ENCODE measurements at regions not wholly inside any gene's neighbourhood (a gene's known extent, or its start where the extent isn't known, plus 50 kb on each side); places are given as distances from the start of the nearest gene placed in this dataset.
"Not testable (repeated sequence)": the region's sequence is repeated elsewhere in the genome, so short reads cannot be mapped to it uniquely, and the experiment has no call there.

GRCh38 chr18:4678685-4679084, 223.6 kb upstream of the DLGAP1 start:
- DNase-seq; in situ Hi-C loops (cut with MboI; ENCODE audit: low pct_unique_long_range_greater_than_20kb, low sequenced_read_pairs): not testable (repeated sequence)

GRCh38 chr18:4677006-4677405, 221.9 kb upstream of the DLGAP1 start:
- in situ Hi-C loops (cut with MboI; ENCODE audit: low pct_unique_long_range_greater_than_20kb, low sequenced_read_pairs) = no loop called here
- no peak for DNase-seq

GRCh38 chr18:4672162-4672561, 217.1 kb upstream of the DLGAP1 start:
- DNase-seq = no peak
- in situ Hi-C loops (cut with MboI; ENCODE audit: low pct_unique_long_range_greater_than_20kb, low sequenced_read_pairs) = no loop called here

DNA sequence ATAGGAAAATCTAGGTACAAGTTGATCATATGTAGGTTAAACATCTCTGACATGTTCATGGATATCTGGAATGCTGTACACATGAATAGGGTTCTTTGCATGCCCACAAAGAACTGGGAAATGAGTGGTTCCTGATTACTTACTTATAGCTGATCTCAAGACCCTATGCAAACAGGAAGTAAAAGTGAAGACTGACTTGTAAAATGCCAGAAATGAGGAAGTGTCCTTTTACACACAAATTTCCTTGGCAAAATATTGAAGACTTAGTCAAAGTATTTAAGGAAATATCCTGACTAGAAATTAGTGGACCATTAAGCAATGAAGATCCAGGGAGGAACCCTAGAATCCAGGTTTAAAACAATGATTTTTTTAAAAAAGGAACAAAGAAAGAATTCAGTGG, 203.7 kb upstream of the DLGAP1 start:
- DNase-seq = peak; percentile 38
- in situ Hi-C loops (cut with MboI; ENCODE audit: low pct_unique_long_range_greater_than_20kb, low sequenced_read_pairs) = no loop called here

DNA sequence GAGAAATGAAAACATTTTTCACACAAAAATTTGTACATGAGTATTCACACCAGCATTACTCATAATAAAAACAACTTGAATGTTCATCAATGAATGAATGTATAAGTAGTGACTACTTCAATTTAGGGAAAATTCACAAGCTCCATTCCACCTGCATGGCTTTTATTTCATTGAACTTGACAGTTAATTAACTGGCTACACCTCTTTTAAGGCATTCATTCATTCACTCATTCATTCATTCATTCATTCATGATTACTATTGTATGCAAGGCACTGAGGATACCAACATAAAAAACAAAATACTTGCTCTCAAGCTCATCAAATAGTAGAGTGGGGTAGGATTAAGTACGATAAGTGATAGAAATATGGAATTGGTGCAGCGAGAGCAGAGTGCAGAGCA, 198.3 kb upstream of the DLGAP1 start:
- no peak for DNase-seq
- in situ Hi-C loops (cut with MboI; ENCODE audit: low pct_unique_long_range_greater_than_20kb, low sequenced_read_pairs) = no loop called here

- no peak for DNase-seq
- in situ Hi-C loops (cut with MboI; ENCODE audit: low pct_unique_long_range_greater_than_20kb, low sequenced_read_pairs) = no loop called here
Measured at GRCh38 chr18:4641771-4642368, 186.8 kb upstream of the DLGAP1 start.

DNA sequence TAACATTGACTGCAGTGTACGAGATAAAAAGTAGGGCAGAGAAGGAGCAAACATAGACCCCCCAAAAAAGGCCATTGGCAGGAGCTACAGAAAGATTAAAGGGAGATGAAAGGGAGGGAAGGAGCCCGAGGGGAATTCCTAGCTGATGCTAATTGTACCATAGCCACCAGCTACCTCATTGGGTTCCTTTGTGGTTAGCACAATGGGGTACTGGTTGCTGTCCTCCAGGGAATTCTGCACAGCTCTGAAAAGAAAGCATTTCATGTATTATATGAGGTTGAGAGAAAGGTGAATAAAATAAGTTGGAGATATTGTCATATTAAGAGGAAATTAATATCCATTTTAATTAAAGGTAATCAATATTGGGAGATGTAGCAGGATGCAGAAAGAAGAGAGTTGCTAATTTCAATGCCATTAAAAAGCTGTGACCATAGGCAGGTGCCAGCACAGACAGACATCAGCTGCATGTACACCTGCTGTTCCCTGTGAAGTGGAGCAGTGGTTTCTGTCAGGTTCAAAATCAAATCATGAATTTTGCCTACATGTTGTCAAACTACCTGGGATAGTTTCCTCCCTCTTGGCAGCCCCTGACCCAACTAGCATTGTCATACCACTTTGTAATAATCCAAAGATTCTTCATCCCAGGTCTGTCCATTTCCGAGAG, 185.4 kb upstream of the DLGAP1 start:
- in situ Hi-C loops (cut with MboI; ENCODE audit: low pct_unique_long_range_greater_than_20kb, low sequenced_read_pairs) = no loop called here
- no peak for DNase-seq

DNA sequence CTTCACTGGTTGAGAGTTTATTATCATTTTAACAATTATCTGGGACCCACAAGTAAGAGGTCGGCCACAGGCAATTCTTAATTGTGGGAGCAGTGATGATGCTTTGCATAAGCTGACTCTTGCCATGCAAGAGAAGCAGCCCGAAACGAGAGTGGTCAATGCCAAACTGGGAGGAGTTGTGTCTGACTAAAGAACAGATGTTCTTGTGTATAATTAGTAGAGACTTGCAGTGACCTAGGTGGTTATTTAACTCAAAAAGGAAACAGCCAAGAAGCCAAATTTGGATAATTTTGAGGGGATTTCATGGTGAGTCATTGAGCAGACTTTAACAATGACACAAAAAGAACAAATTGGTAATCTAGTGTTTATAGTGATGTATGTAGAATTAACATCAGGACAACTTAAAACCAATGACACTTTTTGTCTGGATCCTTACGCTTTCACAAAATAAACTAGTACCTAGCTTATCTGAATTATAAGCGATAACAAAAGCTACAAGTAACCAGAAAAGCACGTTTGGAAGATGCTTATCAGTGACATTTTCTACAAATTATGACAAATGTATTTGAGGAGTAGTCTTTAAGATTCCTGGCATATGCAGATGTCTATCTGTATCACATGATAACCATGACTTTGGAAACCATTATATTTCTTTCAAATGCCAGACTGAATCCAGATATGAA, 184.7 kb upstream of the DLGAP1 start:
- in situ Hi-C loops (cut with MboI; ENCODE audit: low pct_unique_long_range_greater_than_20kb, low sequenced_read_pairs) = no loop called here
- no peak for DNase-seq

GRCh38 chr18:4638680-4639079, 183.6 kb upstream of the DLGAP1 start:
- DNase-seq = no peak
- in situ Hi-C loops (cut with MboI; ENCODE audit: low pct_unique_long_range_greater_than_20kb, low sequenced_read_pairs) = no loop called here

GRCh38 chr18:4637876-4638275, 182.8 kb upstream of the DLGAP1 start:
- in situ Hi-C loops (cut with MboI; ENCODE audit: low pct_unique_long_range_greater_than_20kb, low sequenced_read_pairs) = no loop called here
- no peak for DNase-seq

- in situ Hi-C loops (cut with MboI; ENCODE audit: low pct_unique_long_range_greater_than_20kb, low sequenced_read_pairs) = no loop called here
- DNase-seq = no peak
Measured at GRCh38 chr18:4636967-4637366, 181.9 kb upstream of the DLGAP1 start.

GRCh38 chr18:4631239-4631638, 176.1 kb upstream of the DLGAP1 start:
- in situ Hi-C loops (cut with MboI; ENCODE audit: low pct_unique_long_range_greater_than_20kb, low sequenced_read_pairs) = no loop called here
- DNase-seq = no peak

GRCh38 chr18:4605212-4605611, 150.1 kb upstream of the DLGAP1 start:
- in situ Hi-C loops (cut with MboI; ENCODE audit: low pct_unique_long_range_greater_than_20kb, low sequenced_read_pairs) = no loop called here
- no peak for DNase-seq

GRCh38 chr18:4603955-4604354, 148.8 kb upstream of the DLGAP1 start:
- in situ Hi-C loops (cut with MboI; ENCODE audit: low pct_unique_long_range_greater_than_20kb, low sequenced_read_pairs) = no loop called here
- no peak for DNase-seq

GRCh38 chr18:4599312-4599711, 144.2 kb upstream of the DLGAP1 start:
- in situ Hi-C loops (cut with MboI; ENCODE audit: low pct_unique_long_range_greater_than_20kb, low sequenced_read_pairs) = no loop called here
- DNase-seq = no peak

DNA sequence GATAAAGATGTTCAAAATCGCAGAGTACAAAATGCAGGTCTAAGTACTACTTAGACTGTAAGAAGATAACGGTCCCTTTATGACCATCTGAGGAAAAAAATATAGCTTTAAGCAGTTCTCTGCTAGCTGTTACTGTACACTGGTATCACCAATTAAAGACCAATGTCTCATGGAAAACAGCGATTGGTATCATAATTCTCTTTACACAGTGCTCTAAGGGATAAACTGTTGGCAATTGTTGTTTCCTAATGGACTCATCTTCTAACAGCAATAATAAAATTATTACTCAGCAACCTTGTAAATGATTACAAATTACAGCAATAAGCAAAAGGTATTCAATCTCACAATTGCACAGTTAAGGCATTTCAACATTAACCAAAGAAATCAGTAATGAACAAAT, 142.2 kb upstream of the DLGAP1 start:
- in situ Hi-C loops (cut with MboI; ENCODE audit: low pct_unique_long_range_greater_than_20kb, low sequenced_read_pairs) = no loop called here
- no peak for DNase-seq

DNA sequence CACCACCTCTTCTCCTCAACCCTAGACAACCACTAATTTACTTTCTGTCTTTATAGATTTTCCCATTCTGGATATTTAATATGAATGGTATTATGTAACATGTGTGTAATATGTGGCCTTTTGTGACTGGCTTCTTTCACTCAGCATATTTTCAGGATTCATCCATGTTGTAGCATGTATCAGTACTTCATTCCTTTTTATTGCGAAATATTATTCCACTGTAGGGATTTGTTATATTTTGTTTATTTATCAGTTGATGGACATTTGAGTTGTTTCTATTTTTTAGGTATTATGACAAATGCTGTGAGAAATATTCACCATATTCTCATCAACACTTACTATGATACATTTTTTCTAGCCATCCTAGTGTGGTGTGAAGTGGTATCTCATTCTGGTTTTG, 138.8 kb upstream of the DLGAP1 start:
- in situ Hi-C loops (cut with MboI; ENCODE audit: low pct_unique_long_range_greater_than_20kb, low sequenced_read_pairs) = no loop called here
- DNase-seq = no peak

DNA sequence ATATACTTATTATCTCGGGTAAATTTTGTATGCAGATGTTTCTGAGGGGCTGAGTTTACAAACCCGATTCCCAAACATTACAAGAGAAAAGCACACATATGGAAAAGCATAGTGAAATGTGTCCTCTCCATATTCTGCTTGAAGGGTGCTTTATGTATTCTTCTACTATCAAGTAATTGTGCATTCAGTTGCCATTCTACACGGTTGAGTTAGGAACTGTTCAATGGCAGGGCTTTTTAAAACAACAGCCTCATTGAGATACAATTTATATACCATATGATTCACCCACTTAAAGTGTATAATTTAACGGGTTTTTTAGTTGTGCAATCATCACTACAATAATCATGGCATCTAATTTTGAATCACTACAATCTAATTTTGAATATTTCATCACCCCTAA, 138.4 kb upstream of the DLGAP1 start:
- DNase-seq = no peak

GRCh38 chr18:4589056-4589800, 134.1 kb upstream of the DLGAP1 start:
- no peak for DNase-seq
- in situ Hi-C loops (cut with MboI; ENCODE audit: low pct_unique_long_range_greater_than_20kb, low sequenced_read_pairs) = no loop called here

More for the DNA sequence above, 138.4 kb upstream of the DLGAP1 start:
- in situ Hi-C loops (cut with MboI; ENCODE audit: low pct_unique_long_range_greater_than_20kb, low sequenced_read_pairs) = no loop called here

GRCh38 chr18:4587204-4587603, 132.1 kb upstream of the DLGAP1 start:
- DNase-seq = no peak
- in situ Hi-C loops (cut with MboI; ENCODE audit: low pct_unique_long_range_greater_than_20kb, low sequenced_read_pairs) = no loop called here

Measured in KBM-7 (cell line).